ENCODE measurements at regions not wholly inside any gene's neighbourhood (a gene's known extent, or its start where the extent isn't known, plus 50 kb on each side); places are given as distances from the start of the nearest gene placed in this dataset.

- H3K36me3 ChIP-seq (ENCODE audit: control insufficient read depth, insufficient read depth, low read length): no peaks in the 10 kb centered on the region
- no peaks in the 10 kb centered on the region for H3K27me3 ChIP-seq (ENCODE audit: control insufficient read depth, insufficient read depth, low read length)
- TF ChIP-seq, protein P1, sequence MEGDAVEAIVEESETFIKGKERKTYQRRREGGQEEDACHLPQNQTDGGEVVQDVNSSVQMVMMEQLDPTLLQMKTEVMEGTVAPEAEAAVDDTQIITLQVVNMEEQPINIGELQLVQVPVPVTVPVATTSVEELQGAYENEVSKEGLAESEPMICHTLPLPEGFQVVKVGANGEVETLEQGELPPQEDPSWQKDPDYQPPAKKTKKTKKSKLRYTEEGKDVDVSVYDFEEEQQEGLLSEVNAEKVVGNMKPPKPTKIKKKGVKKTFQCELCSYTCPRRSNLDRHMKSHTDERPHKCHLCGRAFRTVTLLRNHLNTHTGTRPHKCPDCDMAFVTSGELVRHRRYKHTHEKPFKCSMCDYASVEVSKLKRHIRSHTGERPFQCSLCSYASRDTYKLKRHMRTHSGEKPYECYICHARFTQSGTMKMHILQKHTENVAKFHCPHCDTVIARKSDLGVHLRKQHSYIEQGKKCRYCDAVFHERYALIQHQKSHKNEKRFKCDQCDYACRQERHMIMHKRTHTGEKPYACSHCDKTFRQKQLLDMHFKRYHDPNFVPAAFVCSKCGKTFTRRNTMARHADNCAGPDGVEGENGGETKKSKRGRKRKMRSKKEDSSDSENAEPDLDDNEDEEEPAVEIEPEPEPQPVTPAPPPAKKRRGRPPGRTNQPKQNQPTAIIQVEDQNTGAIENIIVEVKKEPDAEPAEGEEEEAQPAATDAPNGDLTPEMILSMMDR (IDR thresholded peaks at IDR 0.05; ENCODE audit: insufficient read depth, low read length, poor library complexity, severe bottlenecking): no peak
- no peak for DNase-seq (ENCODE audit: low read depth)
- H3K4me3 ChIP-seq (ENCODE audit: low read depth, low read length): no peak overlapping the region
Measured at GRCh38 chr6:21827425-21828202, 234.1 kb downstream of the SOX4 start.

- Histone ChIP-seq H3K27me3 (ENCODE audit: control insufficient read depth, insufficient read depth, low read length) (no peaks in the 10 kb centered on the region), H3K4me3 (ENCODE audit: low read depth, low read length) (no peak overlapping the region), H3K36me3 (ENCODE audit: control insufficient read depth, insufficient read depth, low read length) (no peaks in the 10 kb centered on the region)
- DNase-seq (ENCODE audit: low read depth): no peak
- TF ChIP-seq, protein P1 (IDR thresholded peaks at IDR 0.05; ENCODE audit: insufficient read depth, low read length, poor library complexity, severe bottlenecking): no peak
Measured at GRCh38 chr6:21828704-21829103, 235.2 kb downstream of the SOX4 start.

- no peak for DNase-seq (ENCODE audit: low read depth)
- no peak overlapping the region for H3K4me3 ChIP-seq (ENCODE audit: low read depth, low read length)
- no peaks in the 10 kb centered on the region for H3K36me3 ChIP-seq (ENCODE audit: control insufficient read depth, insufficient read depth, low read length)
- no peaks in the 10 kb centered on the region for H3K27me3 ChIP-seq (ENCODE audit: control insufficient read depth, insufficient read depth, low read length)
- TF ChIP-seq, protein P1 (IDR thresholded peaks at IDR 0.05; ENCODE audit: insufficient read depth, low read length, poor library complexity, severe bottlenecking): no peak
Measured at GRCh38 chr6:21829126-21829525, 235.6 kb downstream of the SOX4 start.

- Histone ChIP-seq H3K27me3 (ENCODE audit: control insufficient read depth, insufficient read depth, low read length) (no peaks in the 10 kb centered on the region), H3K36me3 (ENCODE audit: control insufficient read depth, insufficient read depth, low read length) (no peaks in the 10 kb centered on the region), H3K4me3 (ENCODE audit: low read depth, low read length) (no peak overlapping the region)
- peak; percentile 94 for DNase-seq (ENCODE audit: low read depth)
- TF ChIP-seq, protein P1 (IDR thresholded peaks at IDR 0.05; ENCODE audit: insufficient read depth, low read length, poor library complexity, severe bottlenecking): no peak
Measured at GRCh38 chr6:21831521-21832291, 238.2 kb downstream of the SOX4 start.

DNA sequence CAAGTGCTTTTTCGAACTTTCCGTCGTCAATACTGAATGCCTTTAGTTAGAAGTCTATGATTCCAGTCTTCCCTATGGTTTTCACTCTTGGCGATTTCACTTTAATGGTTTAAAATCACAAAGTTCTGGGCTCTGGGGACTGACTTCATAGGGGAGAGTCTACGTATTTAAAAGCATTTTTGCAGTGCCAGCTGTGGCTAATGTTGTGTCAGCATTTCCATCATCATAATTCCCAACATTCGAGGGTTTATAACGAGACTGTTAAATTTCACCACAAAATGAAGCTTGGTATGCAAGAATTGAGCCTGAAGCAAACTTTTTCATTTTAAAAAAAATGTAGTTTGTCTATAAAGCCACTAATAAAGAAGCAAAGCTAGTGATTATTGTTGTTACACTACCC is 242.7 kb downstream of the SOX4 start:
- Histone ChIP-seq H3K36me3 (ENCODE audit: control insufficient read depth, insufficient read depth, low read length) (no peaks in the 10 kb centered on the region), H3K27me3 (ENCODE audit: control insufficient read depth, insufficient read depth, low read length) (no peaks in the 10 kb centered on the region), H3K4me3 (ENCODE audit: low read depth, low read length) (no peak overlapping the region)
- TF ChIP-seq, protein P1 (IDR thresholded peaks at IDR 0.05; ENCODE audit: insufficient read depth, low read length, poor library complexity, severe bottlenecking): no peak
- no peak for DNase-seq (ENCODE audit: low read depth)
